Thyroid gland (tissue), 4 donors: ENCODE measurements at regions not wholly inside any gene's neighbourhood (a gene's known extent, or its start where the extent isn't known, plus 50 kb on each side); places are given as distances from the start of the nearest gene placed in this dataset.

Experiments
- POLR2A ChIP-seq, 2 donors: fragments of 450-650 bp; IDR thresholded peaks; one replicate each; pipeline ENCODE4 v1.6.1; 2017; ENCODE audit warnings: antibody characterized with exemption in 2 of 2, mild to moderate bottlenecking in 2 of 2, moderate library complexity in 1 of 2
- TF ChIP-seq, protein P1 (sequence below), 6 experiments: fragments of 200-600 bp in 3 of 6; fragments of 450-650 bp in 3 of 6; sonication (generic) in 3 of 6; IDR thresholded peaks; one replicate each; pipeline ENCODE4 v1.5.1; 2016 to 2019; ENCODE audit warnings: antibody characterized with exemption in 6 of 6, mild to moderate bottlenecking in 2 of 6, inconsistent platforms in 1 of 6, moderate library complexity in 1 of 6

DNA sequence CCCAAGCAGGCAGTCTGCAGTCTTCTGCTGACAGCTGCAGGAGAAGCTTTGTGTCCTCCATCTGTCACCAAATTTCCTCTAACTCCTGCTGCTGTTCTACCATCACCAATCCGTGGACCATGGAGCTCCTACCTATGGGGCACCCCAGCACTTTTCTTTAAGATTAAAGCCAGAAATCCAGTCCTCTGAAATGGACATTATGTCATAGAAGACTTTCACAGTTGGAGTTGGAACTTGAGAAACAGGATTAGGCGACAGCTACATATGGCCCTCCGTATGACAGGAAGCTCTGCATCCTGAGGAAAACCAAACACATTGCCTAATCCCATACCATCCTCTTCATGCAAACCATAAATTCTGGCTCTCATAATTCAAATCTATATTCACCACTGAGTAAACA, 470.6 kb upstream of the GALNTL6 start:
- TF ChIP-seq, protein P1, sequence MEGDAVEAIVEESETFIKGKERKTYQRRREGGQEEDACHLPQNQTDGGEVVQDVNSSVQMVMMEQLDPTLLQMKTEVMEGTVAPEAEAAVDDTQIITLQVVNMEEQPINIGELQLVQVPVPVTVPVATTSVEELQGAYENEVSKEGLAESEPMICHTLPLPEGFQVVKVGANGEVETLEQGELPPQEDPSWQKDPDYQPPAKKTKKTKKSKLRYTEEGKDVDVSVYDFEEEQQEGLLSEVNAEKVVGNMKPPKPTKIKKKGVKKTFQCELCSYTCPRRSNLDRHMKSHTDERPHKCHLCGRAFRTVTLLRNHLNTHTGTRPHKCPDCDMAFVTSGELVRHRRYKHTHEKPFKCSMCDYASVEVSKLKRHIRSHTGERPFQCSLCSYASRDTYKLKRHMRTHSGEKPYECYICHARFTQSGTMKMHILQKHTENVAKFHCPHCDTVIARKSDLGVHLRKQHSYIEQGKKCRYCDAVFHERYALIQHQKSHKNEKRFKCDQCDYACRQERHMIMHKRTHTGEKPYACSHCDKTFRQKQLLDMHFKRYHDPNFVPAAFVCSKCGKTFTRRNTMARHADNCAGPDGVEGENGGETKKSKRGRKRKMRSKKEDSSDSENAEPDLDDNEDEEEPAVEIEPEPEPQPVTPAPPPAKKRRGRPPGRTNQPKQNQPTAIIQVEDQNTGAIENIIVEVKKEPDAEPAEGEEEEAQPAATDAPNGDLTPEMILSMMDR (IDR thresholded peaks at IDR 0.05), result no peak
- TF ChIP-seq POLR2A (IDR thresholded peaks at IDR 0.05), result no peak
